ENCODE measurements at regions not wholly inside any gene's neighbourhood (a gene's known extent, or its start where the extent isn't known, plus 50 kb on each side); places are given as distances from the start of the nearest gene placed in this dataset.

DNA sequence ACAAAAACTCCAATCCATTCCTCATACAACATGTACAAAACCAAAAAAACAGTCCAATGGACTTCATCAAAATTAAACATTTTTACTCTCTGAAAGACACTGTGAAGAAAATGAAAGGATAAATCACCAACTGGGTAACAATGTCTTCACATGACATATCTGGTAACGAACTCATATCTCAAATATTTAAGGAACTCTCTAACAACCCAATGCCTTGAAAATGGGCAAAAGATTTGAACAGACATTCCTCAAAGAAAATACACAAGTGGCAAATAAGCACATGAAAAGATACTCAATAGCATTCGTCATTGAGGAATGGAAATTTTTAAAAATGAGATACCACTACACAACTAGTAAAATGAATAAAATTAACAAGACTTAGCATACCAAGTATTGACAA lies 198.7 kb upstream of the RASSF8 start:
- no peaks in the 10 kb centered on the region for H3K36me3 ChIP-seq (ENCODE audit: control insufficient read depth, insufficient read depth, low read length)
- H3K79me2 ChIP-seq = no peaks in the 10 kb centered on the region

DNA sequence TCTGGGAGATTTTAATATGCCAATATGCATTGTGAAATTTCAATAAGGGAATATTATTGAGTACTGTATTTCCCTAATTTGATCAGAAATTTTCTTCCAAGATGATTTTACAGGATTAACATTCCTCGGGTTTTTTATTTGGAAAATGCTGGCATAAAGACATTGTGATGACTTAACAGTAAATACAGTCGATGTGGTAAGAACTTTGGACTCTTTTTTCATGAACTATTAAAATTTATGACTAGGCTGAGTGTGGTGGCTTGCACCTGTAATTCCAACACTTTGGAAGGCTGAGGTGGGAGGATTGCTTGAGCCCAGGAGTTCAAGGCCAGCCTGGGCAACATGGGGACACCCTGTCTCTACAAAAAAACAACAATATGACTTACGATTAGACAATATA lies 197.1 kb upstream of the RASSF8 start:
- TF ChIP-seq, protein P1, sequence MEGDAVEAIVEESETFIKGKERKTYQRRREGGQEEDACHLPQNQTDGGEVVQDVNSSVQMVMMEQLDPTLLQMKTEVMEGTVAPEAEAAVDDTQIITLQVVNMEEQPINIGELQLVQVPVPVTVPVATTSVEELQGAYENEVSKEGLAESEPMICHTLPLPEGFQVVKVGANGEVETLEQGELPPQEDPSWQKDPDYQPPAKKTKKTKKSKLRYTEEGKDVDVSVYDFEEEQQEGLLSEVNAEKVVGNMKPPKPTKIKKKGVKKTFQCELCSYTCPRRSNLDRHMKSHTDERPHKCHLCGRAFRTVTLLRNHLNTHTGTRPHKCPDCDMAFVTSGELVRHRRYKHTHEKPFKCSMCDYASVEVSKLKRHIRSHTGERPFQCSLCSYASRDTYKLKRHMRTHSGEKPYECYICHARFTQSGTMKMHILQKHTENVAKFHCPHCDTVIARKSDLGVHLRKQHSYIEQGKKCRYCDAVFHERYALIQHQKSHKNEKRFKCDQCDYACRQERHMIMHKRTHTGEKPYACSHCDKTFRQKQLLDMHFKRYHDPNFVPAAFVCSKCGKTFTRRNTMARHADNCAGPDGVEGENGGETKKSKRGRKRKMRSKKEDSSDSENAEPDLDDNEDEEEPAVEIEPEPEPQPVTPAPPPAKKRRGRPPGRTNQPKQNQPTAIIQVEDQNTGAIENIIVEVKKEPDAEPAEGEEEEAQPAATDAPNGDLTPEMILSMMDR (IDR thresholded peaks at IDR 0.05) = no peak
- H3K36me3 ChIP-seq (ENCODE audit: control insufficient read depth, insufficient read depth, low read length) = no peaks in the 10 kb centered on the region

More for the DNA sequence above, 198.7 kb upstream of the RASSF8 start:
- H3K4me2 ChIP-seq (ENCODE audit: low read length) = no peak overlapping the region
- H3K9me3 ChIP-seq (ENCODE audit: control insufficient read depth, low read length) = no peaks in the 10 kb centered on the region
- no peak overlapping the region for H2AFZ ChIP-seq
- no peak overlapping the region for H3K27ac ChIP-seq
- H3K9ac ChIP-seq = no peak overlapping the region
- TF ChIP-seq, protein P1 (IDR thresholded peaks at IDR 0.05) = no peak
- no peaks in the 10 kb centered on the region for H3K27me3 ChIP-seq (ENCODE audit: control insufficient read depth, insufficient read depth, low read length)
- H3K4me3 ChIP-seq (ENCODE audit: low read depth, low read length) = no peak overlapping the region
- H3K4me1 ChIP-seq = no peaks in the 10 kb centered on the region

DNA sequence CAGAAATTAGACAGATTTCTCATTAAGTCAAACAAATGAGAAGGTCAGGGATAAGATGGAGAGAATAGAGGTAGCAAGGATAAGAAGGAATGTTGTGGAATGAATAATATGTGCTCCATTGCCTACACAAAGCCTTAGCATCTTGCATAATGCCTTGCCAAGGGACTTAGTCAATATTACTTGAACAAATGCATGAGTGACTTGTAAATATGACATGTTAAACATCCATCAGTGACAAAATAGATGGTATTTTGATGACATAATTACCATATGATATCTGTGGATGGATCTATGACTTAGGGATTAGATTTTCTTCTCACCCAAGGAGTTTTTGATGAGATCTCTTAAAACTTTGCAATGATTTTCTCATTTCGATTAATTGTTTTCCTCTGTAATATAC lies 194.1 kb upstream of the RASSF8 start:
- H3K36me3 ChIP-seq (ENCODE audit: control insufficient read depth, insufficient read depth, low read length) = no peaks in the 10 kb centered on the region
- no peak overlapping the region for H3K4me3 ChIP-seq (ENCODE audit: low read depth, low read length)
- no peaks in the 10 kb centered on the region for H3K27me3 ChIP-seq (ENCODE audit: control insufficient read depth, insufficient read depth, low read length)
- no peak overlapping the region for H2AFZ ChIP-seq
- no peak overlapping the region for H3K27ac ChIP-seq
- TF ChIP-seq, protein P1 (IDR thresholded peaks at IDR 0.05) = no peak
- H3K79me2 ChIP-seq = no peaks in the 10 kb centered on the region
- H3K4me2 ChIP-seq (ENCODE audit: low read length) = no peak overlapping the region
- no peaks in the 10 kb centered on the region for H3K4me1 ChIP-seq
- no peaks in the 10 kb centered on the region for H3K9me3 ChIP-seq (ENCODE audit: control insufficient read depth, low read length)
- H3K9ac ChIP-seq = no peak overlapping the region

More for the DNA sequence above, 197.1 kb upstream of the RASSF8 start:
- H3K27me3 ChIP-seq (ENCODE audit: control insufficient read depth, insufficient read depth, low read length) = no peaks in the 10 kb centered on the region
- H3K79me2 ChIP-seq = no peaks in the 10 kb centered on the region
- H3K4me1 ChIP-seq = no peaks in the 10 kb centered on the region
- H3K27ac ChIP-seq = no peak overlapping the region
- H3K4me3 ChIP-seq (ENCODE audit: low read depth, low read length) = no peak overlapping the region
- H2AFZ ChIP-seq = no peak overlapping the region
- H3K4me2 ChIP-seq (ENCODE audit: low read length) = no peak overlapping the region
- no peak overlapping the region for H3K9ac ChIP-seq
- H3K9me3 ChIP-seq (ENCODE audit: control insufficient read depth, low read length) = no peaks in the 10 kb centered on the region

DNA sequence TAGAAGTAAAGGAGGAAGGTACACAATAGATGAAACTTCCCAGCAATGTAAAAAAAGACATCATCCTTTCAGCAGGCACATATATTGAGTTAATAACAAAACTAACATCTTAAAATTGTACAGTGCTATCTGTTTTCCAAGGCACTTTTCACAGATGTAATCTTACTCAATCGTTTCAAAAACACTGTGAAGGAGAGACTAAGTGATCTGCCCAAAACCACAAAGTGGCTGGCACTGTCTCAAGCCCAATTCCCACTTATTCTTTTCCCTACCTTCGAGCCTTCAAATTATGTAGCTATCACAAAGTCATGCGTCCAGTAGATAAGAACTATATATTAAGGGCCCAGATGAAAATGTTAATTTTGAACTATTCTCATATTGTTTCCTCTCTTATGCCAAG lies 193.6 kb upstream of the RASSF8 start:
- TF ChIP-seq, protein P1 (IDR thresholded peaks at IDR 0.05) = no peak
- no peaks in the 10 kb centered on the region for H3K9me3 ChIP-seq (ENCODE audit: control insufficient read depth, low read length)

DNA sequence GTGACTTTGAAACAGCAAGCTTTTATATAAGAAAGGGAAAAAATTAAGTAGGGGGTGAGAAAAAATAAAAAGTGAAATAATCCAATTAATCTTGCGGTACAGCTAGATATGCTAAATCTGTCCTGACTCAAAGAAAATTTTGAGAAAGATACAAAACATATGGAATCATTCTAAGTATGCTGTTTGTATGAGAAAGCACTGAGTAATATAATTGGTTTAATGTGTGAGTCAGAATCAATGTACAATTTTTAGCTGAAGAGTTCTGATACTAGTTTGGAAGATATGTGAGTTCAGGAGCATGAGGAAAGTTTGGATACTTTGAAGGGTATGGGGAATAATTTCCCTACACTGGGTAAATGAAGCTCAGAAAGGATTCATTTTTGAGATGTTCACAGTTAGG lies 190.9 kb upstream of the RASSF8 start:
- H3K9ac ChIP-seq = no peak overlapping the region
- H3K9me3 ChIP-seq (ENCODE audit: control insufficient read depth, low read length) = no peaks in the 10 kb centered on the region
- no peak overlapping the region for H2AFZ ChIP-seq
- no peak overlapping the region for H3K4me3 ChIP-seq (ENCODE audit: low read depth, low read length)
- no peaks in the 10 kb centered on the region for H3K4me1 ChIP-seq
- H3K36me3 ChIP-seq (ENCODE audit: control insufficient read depth, insufficient read depth, low read length) = no peaks in the 10 kb centered on the region
- no peak overlapping the region for H3K4me2 ChIP-seq (ENCODE audit: low read length)
- TF ChIP-seq, protein P1 (IDR thresholded peaks at IDR 0.05) = no peak
- no peaks in the 10 kb centered on the region for H3K27me3 ChIP-seq (ENCODE audit: control insufficient read depth, insufficient read depth, low read length)
- H3K27ac ChIP-seq = no peak overlapping the region
- no peaks in the 10 kb centered on the region for H3K79me2 ChIP-seq

More for the DNA sequence above, 193.6 kb upstream of the RASSF8 start:
- Histone ChIP-seq H2AFZ (no peak overlapping the region), H3K79me2 (no peaks in the 10 kb centered on the region), H3K4me3 (ENCODE audit: low read depth, low read length) (no peak overlapping the region), H3K9ac (no peak overlapping the region), H3K36me3 (ENCODE audit: control insufficient read depth, insufficient read depth, low read length) (no peaks in the 10 kb centered on the region), H3K27me3 (ENCODE audit: control insufficient read depth, insufficient read depth, low read length) (no peaks in the 10 kb centered on the region), H3K4me2 (ENCODE audit: low read length) (no peak overlapping the region), H3K27ac (no peak overlapping the region), H3K4me1 (no peaks in the 10 kb centered on the region)
